Left lung (tissue), 4 donors: ENCODE measurements at regions not wholly inside any gene's neighbourhood (a gene's known extent, or its start where the extent isn't known, plus 50 kb on each side); places are given as distances from the start of the nearest gene placed in this dataset.

Experiments
- ATAC-seq: fragments of 200-7000 bp; cut with Tn5 transposase; one replicate; pipeline ENCODE4 v1.9.1; 2020; ENCODE audit warnings: moderate library complexity
- DNase-seq, 4 donors: peaks; one replicate each; pipeline ENCODE4 v3.0.0-alpha.2; 2013 to 2020
- H3K27ac ChIP-seq, 2 donors: fragments of 200-600 bp; sonication (generic) in 1 of 2; one replicate each; pipeline versions ENCODE4 v1.5.0 to v1.8.0; 2020 to 2021
- H3K27me3 ChIP-seq, 2 donors: fragments of 200-600 bp; sonication (generic) in 1 of 2; one replicate each; pipeline versions ENCODE4 v1.5.0 to v1.8.0; 2020 to 2021
- H3K36me3 ChIP-seq, 2 donors: fragments of 200-600 bp; sonication (generic) in 1 of 2; one replicate each; pipeline versions ENCODE4 v1.5.0 to v1.8.0; 2020 to 2021
- H3K4me1 ChIP-seq, 2 donors: fragments of 200-600 bp; one replicate each; pipeline ENCODE4 v1.8.0; 2021
- H3K4me3 ChIP-seq, 2 donors: fragments of 200-600 bp; sonication (generic) in 1 of 2; one replicate each; pipeline versions ENCODE4 v1.5.0 to v1.8.0; 2020 to 2021; ENCODE audit warnings: mild to moderate bottlenecking in 1 of 2
- H3K9me3 ChIP-seq, 2 donors: fragments of 200-600 bp; sonication (generic) in 1 of 2; one replicate each; pipeline versions ENCODE4 v1.5.0 to v1.8.0; 2020 to 2021
- intact Hi-C, 2 donors: fragments of 100-400 bp; cut with DNase I; formaldehyde crosslinking; loops; one replicate each; pipeline versions ENCODE4 v1.11.2 to v1.14.2; 2022
- TF ChIP-seq, protein P1 (sequence below), 2 donors: fragments of 200-600 bp; sonication (generic) in 1 of 2; IDR thresholded peaks; one replicate each; pipeline versions ENCODE4 v1.5.0 to v1.8.0; 2021; ENCODE audit warnings: antibody characterized with exemption in 2 of 2
- donor health status: DM: no; HTN: yes; CAD: no.
- donor health status: DM: no; HTN: no; CAD: no.

DNA sequence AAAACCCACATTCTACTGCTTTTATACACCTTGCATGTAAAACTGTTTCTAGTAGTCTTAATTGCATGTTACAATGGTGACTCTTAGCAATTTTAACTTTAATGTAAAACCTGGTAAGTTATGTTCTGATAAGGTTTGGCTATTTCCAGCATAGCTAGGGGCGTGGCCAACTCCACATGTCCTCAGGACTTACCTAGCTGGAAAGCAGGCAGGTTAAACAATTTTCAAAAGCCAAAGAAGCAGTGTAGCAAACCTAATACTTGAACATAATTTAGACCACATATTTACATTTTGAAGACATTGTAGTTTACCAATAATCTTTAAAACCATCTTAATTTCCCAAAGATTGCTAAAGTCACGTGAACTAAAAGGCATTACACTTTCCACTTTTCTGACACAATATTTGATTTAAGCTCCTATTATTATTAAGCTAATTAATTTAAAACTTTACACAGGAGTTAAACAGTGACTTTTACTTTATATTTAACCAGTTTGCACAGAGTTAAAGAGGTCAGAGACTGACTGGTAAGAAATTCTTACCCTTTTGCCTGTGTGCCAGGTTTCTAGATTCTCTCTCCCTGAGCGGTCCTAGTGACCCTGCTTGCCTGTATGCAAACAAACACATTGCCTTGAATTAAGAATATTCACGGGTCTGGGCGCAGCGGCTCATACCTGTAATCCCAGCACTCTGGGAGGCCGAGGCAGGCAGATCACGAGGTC is 88.2 kb downstream of the GLUD2 start:
- Histone ChIP-seq H3K27me3 (no peaks in the 10 kb centered on the region), H3K27ac (no peak overlapping the region), H3K4me3 (no peak overlapping the region), H3K4me1 (no peaks in the 10 kb centered on the region), H3K9me3 (no peaks in the 10 kb centered on the region), H3K36me3 (no peaks in the 10 kb centered on the region)
- intact Hi-C loops, result no loop called here
- TF ChIP-seq, protein P1, sequence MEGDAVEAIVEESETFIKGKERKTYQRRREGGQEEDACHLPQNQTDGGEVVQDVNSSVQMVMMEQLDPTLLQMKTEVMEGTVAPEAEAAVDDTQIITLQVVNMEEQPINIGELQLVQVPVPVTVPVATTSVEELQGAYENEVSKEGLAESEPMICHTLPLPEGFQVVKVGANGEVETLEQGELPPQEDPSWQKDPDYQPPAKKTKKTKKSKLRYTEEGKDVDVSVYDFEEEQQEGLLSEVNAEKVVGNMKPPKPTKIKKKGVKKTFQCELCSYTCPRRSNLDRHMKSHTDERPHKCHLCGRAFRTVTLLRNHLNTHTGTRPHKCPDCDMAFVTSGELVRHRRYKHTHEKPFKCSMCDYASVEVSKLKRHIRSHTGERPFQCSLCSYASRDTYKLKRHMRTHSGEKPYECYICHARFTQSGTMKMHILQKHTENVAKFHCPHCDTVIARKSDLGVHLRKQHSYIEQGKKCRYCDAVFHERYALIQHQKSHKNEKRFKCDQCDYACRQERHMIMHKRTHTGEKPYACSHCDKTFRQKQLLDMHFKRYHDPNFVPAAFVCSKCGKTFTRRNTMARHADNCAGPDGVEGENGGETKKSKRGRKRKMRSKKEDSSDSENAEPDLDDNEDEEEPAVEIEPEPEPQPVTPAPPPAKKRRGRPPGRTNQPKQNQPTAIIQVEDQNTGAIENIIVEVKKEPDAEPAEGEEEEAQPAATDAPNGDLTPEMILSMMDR (IDR thresholded peaks at IDR 0.05), result no peak
- DNase-seq (no peak), ATAC-seq (peak; percentile 45)

GRCh38 chrX:121146059-121146628 is 98.7 kb downstream of the GLUD2 start:
- no peaks in the 10 kb centered on the region for H3K36me3 ChIP-seq
- no peak overlapping the region for H3K27ac ChIP-seq
- H3K27me3 ChIP-seq, result no peaks in the 10 kb centered on the region
- TF ChIP-seq, protein P1 (IDR thresholded peaks at IDR 0.05), result no peak
- H3K9me3 ChIP-seq, result no peaks in the 10 kb centered on the region
- no peak for ATAC-seq
- intact Hi-C loops, result no loop called here
- DNase-seq, result no peak
- no peak overlapping the region for H3K4me3 ChIP-seq
- H3K4me1 ChIP-seq, result no peaks in the 10 kb centered on the region

DNA sequence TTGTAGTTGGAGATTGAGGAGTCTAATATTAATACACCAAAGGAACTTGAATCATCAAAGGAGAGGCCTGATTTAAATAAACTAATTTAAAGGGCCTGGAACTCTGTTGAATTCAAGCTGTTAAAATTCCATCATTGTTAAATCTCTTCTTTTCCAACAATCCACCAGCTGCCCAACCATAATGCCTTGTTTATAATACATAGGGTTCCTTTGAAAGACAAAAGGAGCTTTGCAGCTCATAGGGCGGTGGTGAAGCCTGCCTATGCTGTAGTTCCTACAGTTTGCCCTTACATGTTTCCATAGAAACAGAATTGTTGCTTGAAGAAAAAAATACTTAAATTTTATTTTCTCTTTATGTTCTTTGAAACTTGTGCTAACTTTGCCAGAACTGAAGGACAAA is 102.8 kb downstream of the GLUD2 start:
- Histone ChIP-seq H3K27me3 (no peaks in the 10 kb centered on the region), H3K36me3 (no peaks in the 10 kb centered on the region), H3K27ac (no peak overlapping the region), H3K4me3 (no peak overlapping the region), H3K4me1 (no peaks in the 10 kb centered on the region), H3K9me3 (no peaks in the 10 kb centered on the region)
- TF ChIP-seq, protein P1 (IDR thresholded peaks at IDR 0.05), result no peak
- intact Hi-C loops, result no loop called here
- DNase-seq (no peak), ATAC-seq (no peak)

DNA sequence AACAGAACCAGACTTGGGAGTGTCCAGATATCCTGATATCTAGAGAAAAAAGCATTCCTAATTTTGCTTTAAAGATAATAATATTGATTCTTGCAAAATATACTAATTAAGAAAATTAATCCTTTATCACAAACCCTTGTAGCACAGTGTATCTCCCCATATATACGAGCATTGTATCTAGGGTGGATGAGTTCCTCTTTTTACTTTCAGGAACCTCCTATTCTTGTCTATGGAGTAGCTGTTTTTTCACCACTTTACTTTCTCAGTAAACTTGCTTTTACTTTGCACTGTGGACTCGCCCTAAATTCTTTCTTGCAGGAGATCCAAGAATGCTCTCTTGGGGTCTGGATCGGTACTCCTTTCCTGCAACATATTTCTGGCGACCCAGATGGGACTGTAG is 103.9 kb downstream of the GLUD2 start:
- H3K27ac ChIP-seq, result no peak overlapping the region
- no peaks in the 10 kb centered on the region for H3K36me3 ChIP-seq
- H3K4me1 ChIP-seq, result no peaks in the 10 kb centered on the region
- no peaks in the 10 kb centered on the region for H3K27me3 ChIP-seq
- no peak overlapping the region for H3K4me3 ChIP-seq
- ATAC-seq, result no peak
- TF ChIP-seq, protein P1 (IDR thresholded peaks at IDR 0.05), result no peak
- no peaks in the 10 kb centered on the region for H3K9me3 ChIP-seq
- intact Hi-C loops, result no loop called here
- no peak for DNase-seq

DNA sequence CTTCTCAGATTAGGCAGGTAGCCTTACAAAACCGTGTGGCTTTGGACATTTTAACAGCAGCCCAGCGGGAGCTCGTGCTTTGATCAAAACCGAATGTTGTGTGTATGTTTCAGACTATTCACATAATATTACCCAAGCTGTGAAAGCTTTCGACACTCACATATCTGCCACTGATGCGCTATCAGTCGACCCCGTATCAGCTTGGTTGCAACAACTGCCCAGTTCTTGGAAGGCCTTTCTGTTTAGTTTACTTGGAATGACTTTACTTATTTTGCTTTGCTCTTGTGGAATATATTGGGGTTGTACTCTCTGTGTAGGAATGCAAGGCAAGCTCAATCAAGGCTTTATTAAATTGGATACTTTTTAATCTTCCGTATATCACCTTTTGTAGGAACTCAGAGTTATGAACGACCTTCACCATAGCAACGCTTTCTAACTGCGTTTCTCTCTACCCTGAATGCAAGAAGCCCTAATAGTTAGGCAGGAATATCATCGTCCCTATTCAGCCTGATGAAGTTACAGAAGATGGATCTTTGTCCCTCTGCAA is 107.5 kb downstream of the GLUD2 start:
- TF ChIP-seq, protein P1 (IDR thresholded peaks at IDR 0.05), result no peak
- intact Hi-C loops, result no loop called here

More for the DNA sequence above, 107.5 kb downstream of the GLUD2 start:
- Histone ChIP-seq H3K4me3 (no peak overlapping the region), H3K9me3 (no peaks in the 10 kb centered on the region), H3K27me3 (no peaks in the 10 kb centered on the region), H3K4me1 (no peaks in the 10 kb centered on the region), H3K36me3 (no peaks in the 10 kb centered on the region), H3K27ac (no peak overlapping the region)
- ATAC-seq (no peak), DNase-seq (no peak)
